Loucy (cell line): ENCODE measurements at regions not wholly inside any gene's neighbourhood (a gene's known extent, or its start where the extent isn't known, plus 50 kb on each side); places are given as distances from the start of the nearest gene placed in this dataset.
A peak's percentile ranks its signal among the peaks of the same experiment; 100 is the strongest.

Experiments used
- H2AFZ ChIP-seq: fragments of 200-600 bp; sonication (generic); 2 replicates; pipeline ENCODE4 v1.6.0; 2016; ENCODE audit warnings: antibody characterized with exemption, mild to moderate bottlenecking, low read length, moderate library complexity
- H3F3A ChIP-seq: fragments of 200-600 bp; 2 replicates; pipeline ENCODE4 v1.6.0; 2016; ENCODE audit warnings: antibody characterized with exemption, low read depth, mild to moderate bottlenecking
- H3K27me3 ChIP-seq: fragments of 200-600 bp; sonication (generic); 2 replicates; pipeline ENCODE4 v1.6.1; 2014; ENCODE audit warnings: low read length, mild to moderate bottlenecking; ENCODE audit not compliant: insufficient read depth, poor library complexity, severe bottlenecking
- H3K36me3 ChIP-seq: fragments of 200-600 bp; sonication (generic); 2 replicates; pipeline ENCODE4 v1.6.1; 2016; ENCODE audit warnings: low read length; ENCODE audit not compliant: insufficient read depth
- H3K4me1 ChIP-seq: fragments of 200-600 bp; sonication (generic); 2 replicates; pipeline ENCODE4 v1.5.1; 2014; ENCODE audit warnings: low read length, mild to moderate bottlenecking; ENCODE audit not compliant: insufficient read depth, poor library complexity, severe bottlenecking
- H3K4me2 ChIP-seq: fragments of 200-600 bp; sonication (generic); 2 replicates; pipeline ENCODE4 v1.6.0; 2014; ENCODE audit warnings: antibody characterized with exemption, low read length, low read depth, mild to moderate bottlenecking; ENCODE audit not compliant: poor library complexity, severe bottlenecking
- H3K4me3 ChIP-seq: fragments of 200-600 bp; sonication (generic); 2 replicates; pipeline ENCODE4 v1.5.1; 2014; ENCODE audit warnings: low read length, mild to moderate bottlenecking, mixed read lengths; ENCODE audit not compliant: poor library complexity, severe bottlenecking
- H3K79me2 ChIP-seq: fragments of 200-600 bp; sonication (generic); 2 replicates; pipeline ENCODE4 v1.6.1; 2014; ENCODE audit warnings: low read length; ENCODE audit not compliant: insufficient read depth
- H3K9ac ChIP-seq: fragments of 200-600 bp; sonication (generic); 2 replicates; pipeline ENCODE4 v1.6.0; 2014; ENCODE audit warnings: mild to moderate bottlenecking, low read depth, low read length, moderate library complexity; ENCODE audit not compliant: poor library complexity, severe bottlenecking
- H3K9me2 ChIP-seq: fragments of 200-600 bp; sonication (generic); replicated peaks from 2 replicates; pipeline ENCODE4 v1.6.1; 2016; ENCODE audit warnings: low read depth, low read length, mixed read lengths
- H3K9me3 ChIP-seq: fragments of 200-600 bp; sonication (generic); 2 replicates; pipeline ENCODE4 v1.6.1; 2014; ENCODE audit warnings: mild to moderate bottlenecking, antibody characterized with exemption, low read length, low read depth; ENCODE audit not compliant: insufficient read depth
- H4K20me1 ChIP-seq: fragments of 200-600 bp; sonication (generic); 2 replicates; pipeline ENCODE4 v1.6.0; 2014; ENCODE audit warnings: antibody characterized with exemption, low read length, mild to moderate bottlenecking; ENCODE audit not compliant: insufficient read depth, poor library complexity, severe bottlenecking
- EZH2phosphoT487 ChIP-seq: fragments of 200-600 bp; IDR thresholded peaks from 2 replicates; pipeline ENCODE4 v1.6.1; 2018; ENCODE audit warnings: antibody characterized with exemption, mild to moderate bottlenecking, moderate library complexity, borderline replicate concordance
- TF ChIP-seq, protein P1 (sequence below): fragments of 200-600 bp; sonication (generic); conservative IDR thresholded peaks from 2 replicates; pipeline ENCODE4 v1.5.1; 2014; ENCODE audit warnings: mild to moderate bottlenecking, antibody characterized with exemption, low read length

- H2AFZ ChIP-seq: no peak overlapping the region
- no peak overlapping the region for H3K4me3 ChIP-seq
- no peaks in the 10 kb centered on the region for H3K4me1 ChIP-seq
- H4K20me1 ChIP-seq: no peaks in the 10 kb centered on the region
- no peaks in the 10 kb centered on the region for H3K9me3 ChIP-seq
- H3K9me2 ChIP-seq: no peaks in the 10 kb centered on the region
- no peak overlapping the region for H3K9ac ChIP-seq
- H3K79me2 ChIP-seq: no peaks in the 10 kb centered on the region
- no peaks in the 10 kb centered on the region for H3K27me3 ChIP-seq
- TF ChIP-seq, protein P1, sequence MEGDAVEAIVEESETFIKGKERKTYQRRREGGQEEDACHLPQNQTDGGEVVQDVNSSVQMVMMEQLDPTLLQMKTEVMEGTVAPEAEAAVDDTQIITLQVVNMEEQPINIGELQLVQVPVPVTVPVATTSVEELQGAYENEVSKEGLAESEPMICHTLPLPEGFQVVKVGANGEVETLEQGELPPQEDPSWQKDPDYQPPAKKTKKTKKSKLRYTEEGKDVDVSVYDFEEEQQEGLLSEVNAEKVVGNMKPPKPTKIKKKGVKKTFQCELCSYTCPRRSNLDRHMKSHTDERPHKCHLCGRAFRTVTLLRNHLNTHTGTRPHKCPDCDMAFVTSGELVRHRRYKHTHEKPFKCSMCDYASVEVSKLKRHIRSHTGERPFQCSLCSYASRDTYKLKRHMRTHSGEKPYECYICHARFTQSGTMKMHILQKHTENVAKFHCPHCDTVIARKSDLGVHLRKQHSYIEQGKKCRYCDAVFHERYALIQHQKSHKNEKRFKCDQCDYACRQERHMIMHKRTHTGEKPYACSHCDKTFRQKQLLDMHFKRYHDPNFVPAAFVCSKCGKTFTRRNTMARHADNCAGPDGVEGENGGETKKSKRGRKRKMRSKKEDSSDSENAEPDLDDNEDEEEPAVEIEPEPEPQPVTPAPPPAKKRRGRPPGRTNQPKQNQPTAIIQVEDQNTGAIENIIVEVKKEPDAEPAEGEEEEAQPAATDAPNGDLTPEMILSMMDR: no peak
- no peak for TF ChIP-seq EZH2phosphoT487
- H3K4me2 ChIP-seq: no peak overlapping the region
- no peaks in the 10 kb centered on the region for H3K36me3 ChIP-seq
- H3F3A ChIP-seq: no peaks in the 10 kb centered on the region
Observed at GRCh38 chr5:124856726-124857125, 110.3 kb upstream of the ZNF608 start.

- Histone ChIP-seq H3K9me3 (no peaks in the 10 kb centered on the region), H3K4me2 (peak overlapping the region; percentile 32), H3K4me3 (no peak overlapping the region), H3K36me3 (no peaks in the 10 kb centered on the region), H3K9me2 (no peaks in the 10 kb centered on the region), H3K27me3 (no peaks in the 10 kb centered on the region), H2AFZ (no peak overlapping the region), H3K4me1 (no peaks in the 10 kb centered on the region), H4K20me1 (no peaks in the 10 kb centered on the region), H3K9ac (no peak overlapping the region), H3K79me2 (no peaks in the 10 kb centered on the region), H3F3A (no peaks in the 10 kb centered on the region)
- TF ChIP-seq, protein P1: no peak
- TF ChIP-seq EZH2phosphoT487: no peak
Observed at GRCh38 chr5:124858612-124859011, 112.2 kb upstream of the ZNF608 start.

- Histone ChIP-seq H3K79me2 (no peaks in the 10 kb centered on the region), H2AFZ (no peak overlapping the region), H3K4me2 (peak overlapping the region; percentile 32)
Observed at GRCh38 chr5:124859027-124859426, 112.6 kb upstream of the ZNF608 start.

More at GRCh38 chr5:124859027-124859426, 112.6 kb upstream of the ZNF608 start:
- TF ChIP-seq, protein P1: no peak
- no peak for TF ChIP-seq EZH2phosphoT487
- Histone ChIP-seq H3K27me3 (no peaks in the 10 kb centered on the region), H4K20me1 (no peaks in the 10 kb centered on the region), H3K9me3 (no peaks in the 10 kb centered on the region), H3F3A (no peaks in the 10 kb centered on the region), H3K36me3 (no peaks in the 10 kb centered on the region), H3K4me3 (peak overlapping the region; percentile 35), H3K4me1 (no peaks in the 10 kb centered on the region), H3K9me2 (no peaks in the 10 kb centered on the region), H3K9ac (no peak overlapping the region)
